SH-SY5Y (cell line): ENCODE measurements at regions not wholly inside any gene's neighbourhood (a gene's known extent, or its start where the extent isn't known, plus 50 kb on each side); places are given as distances from the start of the nearest gene placed in this dataset.

Experiments used
- GATA2 ChIP-seq: IDR thresholded peaks from 2 replicates; pipeline ENCODE4 v1.6.1; 2011; ENCODE audit warnings: mild to moderate bottlenecking, low read depth, low read length
- GATA3 ChIP-seq: IDR thresholded peaks from 2 replicates; pipeline ENCODE4 v1.6.1; 2011; ENCODE audit warnings: low read depth, mild to moderate bottlenecking, low read length, moderate library complexity

GRCh38 chr10:64374346-64374745 is 853.1 kb downstream of the REEP3 start:
- no peak for TF ChIP-seq GATA2
- no peak for TF ChIP-seq GATA3
